DMS79 treated with DMSO at 0.1 percent for 48 hours (cell line): ENCODE measurements at regions not wholly inside any gene's neighbourhood (a gene's known extent, or its start where the extent isn't known, plus 50 kb on each side); places are given as distances from the start of the nearest gene placed in this dataset.

Experiments used
- DNase-seq: peaks from one replicate; lab custom pipeline; 2025; lab: John Stamatoyannopoulos, UW

GRCh38 chr18:59961070-59961469, 61.3 kb downstream of the PMAIP1 start:
- no peak for DNase-seq

DNA sequence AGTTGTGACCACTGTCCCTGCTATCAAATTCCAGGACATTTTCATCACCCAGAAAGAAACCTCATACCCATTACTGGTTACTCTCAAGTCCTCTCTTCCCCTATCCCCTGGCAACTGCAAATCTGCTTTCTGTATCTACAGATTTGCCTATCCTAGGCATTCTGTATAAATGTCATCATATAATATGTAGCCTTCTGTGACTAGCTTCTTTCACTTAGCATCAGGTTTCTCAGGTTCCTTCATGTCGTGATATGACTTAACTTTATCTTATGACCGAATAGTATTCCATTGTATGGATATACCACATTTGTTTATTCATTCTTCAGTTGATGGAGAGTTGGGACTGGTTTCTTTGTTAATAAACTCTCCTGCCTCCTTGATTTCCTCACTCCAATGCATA, 60.5 kb downstream of the PMAIP1 start:
- DNase-seq, result no peak

DNA sequence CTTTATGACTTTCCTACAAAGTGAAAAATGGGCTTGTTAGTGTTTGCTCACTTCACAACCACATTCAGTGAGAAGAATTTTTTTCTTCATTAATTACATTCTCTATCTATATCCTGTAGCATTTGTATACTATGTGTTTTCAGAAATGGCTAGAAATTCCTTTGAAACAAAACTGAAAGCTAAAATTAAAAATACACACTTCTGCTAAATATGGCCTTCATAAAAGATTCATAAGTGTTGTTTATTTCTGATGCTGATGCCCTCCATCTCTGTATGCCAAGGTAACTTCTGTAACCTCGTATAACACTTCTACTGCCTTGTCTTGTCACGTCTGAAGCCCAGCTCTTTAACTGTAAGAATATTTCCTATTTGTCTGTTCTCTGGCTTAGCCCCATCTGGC, 59.8 kb downstream of the PMAIP1 start:
- no peak for DNase-seq

GRCh38 chr18:59959073-59959472, 59.3 kb downstream of the PMAIP1 start:
- DNase-seq, result no peak

GRCh38 chr18:59957957-59958356, 58.2 kb downstream of the PMAIP1 start:
- peak; percentile 90 for DNase-seq

DNA sequence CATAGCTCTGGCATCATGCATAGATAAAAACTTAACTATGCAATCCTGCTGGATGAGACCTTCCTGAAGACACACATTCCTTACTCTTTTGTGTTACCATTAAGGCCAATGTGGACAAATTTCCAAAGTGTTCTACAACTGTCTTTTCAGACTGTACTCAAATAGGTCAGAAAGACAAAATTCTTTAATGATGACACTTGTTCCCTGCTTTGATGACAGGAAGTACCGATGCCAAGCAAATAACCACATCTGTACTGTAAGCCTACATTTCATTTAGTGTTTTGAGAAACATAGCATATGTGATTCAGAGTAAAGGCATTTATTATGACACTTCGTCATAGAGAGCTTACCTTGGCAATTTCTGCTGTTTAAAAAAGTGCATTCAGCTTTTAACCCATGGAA, 55.0 kb downstream of the PMAIP1 start:
- no peak for DNase-seq

DNA sequence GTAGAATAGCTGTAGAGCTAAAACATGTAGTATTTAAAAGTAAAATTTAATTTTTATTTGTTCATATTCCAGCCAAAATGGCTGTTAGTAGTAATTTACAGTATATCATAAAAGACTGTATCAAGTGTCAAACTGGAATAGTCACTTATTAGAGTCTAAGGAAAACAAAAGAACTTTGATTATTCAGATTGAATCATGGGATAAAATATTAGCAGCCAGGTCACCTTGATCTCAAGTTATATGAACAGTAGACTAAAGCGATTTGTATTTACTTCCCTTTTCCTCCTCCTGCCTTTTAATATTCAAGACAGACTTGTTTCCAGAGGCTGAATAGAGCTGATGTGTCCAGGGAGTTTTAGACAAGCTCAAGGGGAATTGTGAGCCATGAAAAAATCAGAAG, 54.4 kb downstream of the PMAIP1 start:
- no peak for DNase-seq
